Naive thymus-derived CD8-positive, alpha-beta T cell (primary cell): ENCODE measurements at regions not wholly inside any gene's neighbourhood (a gene's known extent, or its start where the extent isn't known, plus 50 kb on each side); places are given as distances from the start of the nearest gene placed in this dataset.

Experiments used
- ATAC-seq, 2 donors: fragments of 150-1000 bp; cut with Tn5 transposase in 1 of 2; sonication (Bioruptor Pico), chemical (Tn5 transposase) in 1 of 2; 1 replicate in 1 of 2; 2 replicates in 1 of 2; pipeline ENCODE4 v1.10.0; 2021; ENCODE audit warnings: mild to moderate bottlenecking in 2 of 2, moderate library complexity in 2 of 2
- POLR2A ChIA-PET: fragments of 350-600 bp; sonication (Branson Sonifier 250); formaldehyde crosslinking; loops from one replicate; lab custom pipeline; 2021; ENCODE audit warnings: antibody characterized with exemption; lab: Charles Lee
- DNase-seq, 10 donors: peaks; one replicate each; pipeline versions ENCODE4 v3.0.0 to v3.0.0-alpha.2; 2020 to 2022
- H3K27ac Mint-ChIP-seq, 10 donors: one replicate each; pipeline ENCODE4 v1.8.0; 2020 to 2022; ENCODE audit warnings: mild to moderate bottlenecking in 10 of 10, mixed read lengths in 10 of 10, moderate library complexity in 4 of 10, inconsistent platforms in 1 of 10
- H3K27me3 Mint-ChIP-seq, 5 donors: one replicate each; pipeline ENCODE4 v1.8.0; 2021 to 2022; ENCODE audit warnings: mixed read lengths in 5 of 5
- H3K36me3 Mint-ChIP-seq, 3 donors: one replicate each; pipeline ENCODE4 v1.8.0; 2020 to 2022; ENCODE audit warnings: mixed read lengths in 3 of 3, mild to moderate bottlenecking in 2 of 3, inconsistent platforms in 1 of 3
- H3K4me1 Mint-ChIP-seq, 4 donors: one replicate each; pipeline ENCODE4 v1.8.0; 2021 to 2022; ENCODE audit warnings: mixed read lengths in 4 of 4
- H3K4me3 Mint-ChIP-seq, 10 donors: one replicate each; pipeline ENCODE4 v1.8.0; 2020 to 2022; ENCODE audit warnings: mild to moderate bottlenecking in 10 of 10, mixed read lengths in 10 of 10, moderate library complexity in 6 of 10, inconsistent platforms in 1 of 10
- H3K9me3 Mint-ChIP-seq, 9 donors: one replicate each; pipeline ENCODE4 v1.8.0; 2020 to 2022; ENCODE audit warnings: mixed read lengths in 9 of 9, mild to moderate bottlenecking in 3 of 9, inconsistent platforms in 1 of 9, moderate library complexity in 1 of 9

DNA sequence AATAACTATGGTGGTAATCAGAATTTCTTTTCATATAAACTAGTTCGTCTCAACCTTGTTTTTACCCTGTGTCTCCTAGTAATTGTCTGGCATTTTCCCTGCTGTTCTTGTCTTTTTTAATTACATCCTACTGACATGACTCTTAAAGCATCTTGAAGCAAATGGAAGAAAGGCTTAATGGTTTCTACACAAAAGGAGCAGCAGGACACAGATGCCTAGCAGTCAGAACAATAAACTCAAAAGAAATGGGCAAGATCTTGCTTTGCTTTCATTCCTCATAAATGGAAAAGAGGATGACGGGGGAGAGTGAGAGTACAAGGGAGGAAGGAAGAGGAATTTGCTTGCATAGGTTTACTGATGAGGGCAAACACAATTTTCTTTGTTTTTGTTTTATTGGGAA, 293.2 kb upstream of the EMCN start:
- H3K27me3 Mint-ChIP-seq = peaks cover 0 to 4% (median 3%) of the 10 kb centered on the region in 5 donors
- H3K27ac Mint-ChIP-seq = no peak overlapping the region
- H3K9me3 Mint-ChIP-seq = no peaks in the 10 kb centered on the region
- H3K4me1 Mint-ChIP-seq = no peaks in the 10 kb centered on the region
- DNase-seq (no peak), ATAC-seq (no peak)
- H3K36me3 Mint-ChIP-seq = no peaks in the 10 kb centered on the region
- H3K4me3 Mint-ChIP-seq = no peak overlapping the region
- POLR2A ChIA-PET = no interaction called here

- Mint-ChIP-seq H3K4me3 (no peak overlapping the region), H3K9me3 (no peaks in the 10 kb centered on the region), H3K27me3 (peaks cover 0 to 6% (median 0%) of the 10 kb centered on the region in 5 donors), H3K4me1 (no peaks in the 10 kb centered on the region), H3K36me3 (no peaks in the 10 kb centered on the region), H3K27ac (no peak overlapping the region)
- ATAC-seq = no peak
- DNase-seq = no peak
- POLR2A ChIA-PET = no interaction called here
These were observed 291.7 kb upstream of the EMCN start for GRCh38 chr4:100809506-100809905.

GRCh38 chr4:100806988-100807387, 289.2 kb upstream of the EMCN start:
- peaks cover 0 to 6% (median 0%) of the 10 kb centered on the region in 5 donors for H3K27me3 Mint-ChIP-seq
- POLR2A ChIA-PET = no interaction called here
- peaks cover 0 to 6% (median 0%) of the 10 kb centered on the region in 9 donors for H3K9me3 Mint-ChIP-seq
- no peaks in the 10 kb centered on the region for H3K36me3 Mint-ChIP-seq
- ATAC-seq = no peak
- DNase-seq = no peak
- no peak overlapping the region for H3K4me3 Mint-ChIP-seq
- no peak overlapping the region for H3K27ac Mint-ChIP-seq
- H3K4me1 Mint-ChIP-seq = no peaks in the 10 kb centered on the region

DNA sequence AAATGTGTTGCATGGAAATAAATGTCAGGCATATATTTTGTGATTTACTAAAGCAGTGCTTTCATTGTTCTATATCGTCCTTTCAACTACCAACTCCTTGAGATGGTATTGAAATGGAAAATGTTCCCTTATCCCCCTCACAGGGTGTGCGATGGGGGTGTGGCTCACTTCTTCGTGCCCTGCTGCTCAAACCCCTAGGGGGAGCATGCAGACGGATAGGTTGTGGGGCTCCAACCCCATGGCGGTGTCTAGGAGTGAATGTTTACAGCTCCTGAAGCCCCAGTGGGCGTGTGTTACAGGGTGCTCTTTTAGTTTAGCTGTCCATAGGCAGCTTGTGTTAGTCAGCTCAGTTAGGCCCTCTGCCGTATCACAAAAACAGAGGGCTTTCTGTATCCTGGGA, 287.7 kb upstream of the EMCN start:
- Mint-ChIP-seq H3K27ac (no peak overlapping the region), H3K9me3 (peaks cover 0 to 6% (median 0%) of the 10 kb centered on the region in 9 donors), H3K4me1 (no peaks in the 10 kb centered on the region), H3K27me3 (peaks cover 0 to 2% (median 0%) of the 10 kb centered on the region in 5 donors), H3K36me3 (no peaks in the 10 kb centered on the region), H3K4me3 (no peak overlapping the region)
- ATAC-seq = no peak
- no peak for DNase-seq
- POLR2A ChIA-PET = no interaction called here

DNA sequence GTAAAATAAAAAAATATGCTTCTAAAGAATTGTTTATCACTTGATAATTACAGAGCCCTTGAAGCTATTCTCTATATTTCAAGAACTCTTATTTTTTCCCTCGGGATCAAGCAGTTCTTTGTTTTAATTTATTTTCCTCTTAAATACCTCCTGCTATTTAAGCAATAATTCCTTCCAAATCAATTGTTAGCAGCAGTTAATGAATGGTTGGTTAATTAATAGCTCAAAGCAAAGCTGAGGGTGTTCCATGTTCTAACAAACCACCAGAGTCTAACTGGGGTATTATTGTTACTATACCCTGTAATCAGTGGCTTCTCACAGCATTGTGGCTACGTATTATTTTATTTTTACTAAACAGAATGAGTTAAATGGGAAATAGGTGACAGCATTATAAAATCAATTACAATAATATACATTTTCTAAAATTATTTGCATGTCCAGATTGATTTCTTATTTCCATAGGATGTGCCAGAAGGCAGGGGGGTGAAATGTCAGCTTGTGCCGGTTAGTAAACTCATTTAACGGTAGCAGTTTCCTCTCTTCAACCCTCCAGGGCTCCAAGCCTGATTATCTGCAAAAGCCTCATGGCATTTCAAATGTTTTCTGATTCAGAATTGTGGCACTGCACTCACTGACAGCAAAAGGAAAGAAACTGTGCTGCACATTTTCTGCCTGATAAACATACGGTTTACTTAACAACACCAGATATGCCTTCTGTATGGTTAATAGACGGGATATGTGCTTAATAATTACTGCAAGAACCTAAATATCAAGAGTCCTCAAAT, 286.9 kb upstream of the EMCN start:
- H3K4me3 Mint-ChIP-seq = no peak overlapping the region
- no peaks in the 10 kb centered on the region for H3K4me1 Mint-ChIP-seq
- H3K9me3 Mint-ChIP-seq = peaks cover 0 to 6% (median 0%) of the 10 kb centered on the region in 9 donors
- H3K27me3 Mint-ChIP-seq = peaks cover 0 to 2% (median 0%) of the 10 kb centered on the region in 5 donors
- ATAC-seq = no peak
- H3K27ac Mint-ChIP-seq = no peak overlapping the region
- H3K36me3 Mint-ChIP-seq = no peaks in the 10 kb centered on the region
- no peak for DNase-seq
- POLR2A ChIA-PET = no interaction called here

DNA sequence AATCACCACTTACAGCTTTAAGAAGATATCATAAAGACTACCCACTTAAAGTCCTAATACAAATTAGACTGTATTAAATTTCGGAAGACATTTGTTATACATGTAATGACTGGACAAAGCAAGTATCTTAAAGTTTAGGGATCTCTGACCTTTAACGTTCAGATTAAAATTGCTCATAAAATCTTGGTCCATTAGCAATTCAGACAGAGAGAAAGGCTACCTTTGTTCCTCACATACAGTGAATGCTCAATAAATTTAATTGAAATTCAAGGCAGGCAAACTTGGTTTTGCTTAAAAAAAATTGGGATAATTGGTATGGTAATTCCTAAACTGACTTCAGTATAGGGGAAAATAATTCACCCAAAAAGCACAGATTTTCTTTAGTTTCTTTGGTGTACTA, 285.9 kb upstream of the EMCN start:
- no peak for DNase-seq
- Mint-ChIP-seq H3K9me3 (peaks cover 0 to 6% (median 0%) of the 10 kb centered on the region in 9 donors), H3K36me3 (no peaks in the 10 kb centered on the region), H3K27ac (no peak overlapping the region), H3K27me3 (peaks cover 0 to 2% (median 0%) of the 10 kb centered on the region in 5 donors), H3K4me3 (no peak overlapping the region), H3K4me1 (no peaks in the 10 kb centered on the region)
- POLR2A ChIA-PET = no interaction called here
- no peak for ATAC-seq

- ATAC-seq = no peak
- H3K4me3 Mint-ChIP-seq = no peak overlapping the region
- H3K9me3 Mint-ChIP-seq = peaks cover 0 to 6% (median 0%) of the 10 kb centered on the region in 9 donors
- POLR2A ChIA-PET = no interaction called here
- H3K27ac Mint-ChIP-seq = no peak overlapping the region
- H3K36me3 Mint-ChIP-seq = no peaks in the 10 kb centered on the region
- DNase-seq = no peak
- no peaks in the 10 kb centered on the region for H3K4me1 Mint-ChIP-seq
- no peaks in the 10 kb centered on the region for H3K27me3 Mint-ChIP-seq
These were observed 282.1 kb upstream of the EMCN start for GRCh38 chr4:100799761-100800539.

GRCh38 chr4:100797791-100798190, 280.0 kb upstream of the EMCN start:
- H3K9me3 Mint-ChIP-seq = peaks cover 0 to 6% (median 0%) of the 10 kb centered on the region in 9 donors
- POLR2A ChIA-PET = no interaction called here
- ATAC-seq (no peak), DNase-seq (no peak)
- H3K4me3 Mint-ChIP-seq = no peak overlapping the region
- no peak overlapping the region for H3K27ac Mint-ChIP-seq
- no peaks in the 10 kb centered on the region for H3K36me3 Mint-ChIP-seq
- no peaks in the 10 kb centered on the region for H3K4me1 Mint-ChIP-seq
- no peaks in the 10 kb centered on the region for H3K27me3 Mint-ChIP-seq

- Mint-ChIP-seq H3K4me1 (no peaks in the 10 kb centered on the region), H3K9me3 (peaks cover 0 to 2% (median 0%) of the 10 kb centered on the region in 9 donors), H3K27me3 (no peaks in the 10 kb centered on the region), H3K27ac (no peak overlapping the region), H3K36me3 (no peaks in the 10 kb centered on the region), H3K4me3 (no peak overlapping the region)
- DNase-seq (no peak), ATAC-seq (no peak)
- POLR2A ChIA-PET = no interaction called here
These were observed 279.5 kb upstream of the EMCN start for GRCh38 chr4:100797356-100797755.

GRCh38 chr4:100796332-100796731, 278.5 kb upstream of the EMCN start:
- Mint-ChIP-seq H3K36me3 (no peaks in the 10 kb centered on the region), H3K9me3 (no peaks in the 10 kb centered on the region), H3K4me1 (no peaks in the 10 kb centered on the region), H3K27ac (no peak overlapping the region), H3K27me3 (peaks cover 0 to 5% (median 0%) of the 10 kb centered on the region in 5 donors), H3K4me3 (no peak overlapping the region)
- POLR2A ChIA-PET = no interaction called here
- no peak for DNase-seq
- no peak for ATAC-seq

DNA sequence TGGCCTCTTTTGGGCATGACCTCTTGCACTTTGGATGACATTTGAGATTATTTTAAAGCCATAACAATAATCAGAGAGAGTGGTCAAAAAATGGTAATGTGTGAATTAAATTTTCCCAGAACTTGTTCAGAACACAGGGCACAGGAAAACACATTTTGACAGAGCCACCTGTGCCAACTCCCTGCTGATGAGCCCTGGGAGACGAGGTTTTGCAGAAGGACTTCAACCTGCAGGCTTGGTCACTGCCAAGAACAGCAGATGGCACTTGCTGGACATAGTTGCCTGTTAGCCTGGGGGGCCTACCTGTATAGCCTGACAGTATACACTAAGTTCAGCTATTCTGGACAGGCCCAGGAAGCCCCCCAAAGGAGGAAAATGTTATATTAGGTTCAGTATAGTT, 277.8 kb upstream of the EMCN start:
- Mint-ChIP-seq H3K27ac (no peak overlapping the region), H3K36me3 (no peaks in the 10 kb centered on the region), H3K4me3 (no peak overlapping the region), H3K9me3 (no peaks in the 10 kb centered on the region), H3K4me1 (no peaks in the 10 kb centered on the region), H3K27me3 (peaks cover 0 to 5% (median 0%) of the 10 kb centered on the region in 5 donors)
- DNase-seq (no peak), ATAC-seq (no peak)
- POLR2A ChIA-PET = no interaction called here

DNA sequence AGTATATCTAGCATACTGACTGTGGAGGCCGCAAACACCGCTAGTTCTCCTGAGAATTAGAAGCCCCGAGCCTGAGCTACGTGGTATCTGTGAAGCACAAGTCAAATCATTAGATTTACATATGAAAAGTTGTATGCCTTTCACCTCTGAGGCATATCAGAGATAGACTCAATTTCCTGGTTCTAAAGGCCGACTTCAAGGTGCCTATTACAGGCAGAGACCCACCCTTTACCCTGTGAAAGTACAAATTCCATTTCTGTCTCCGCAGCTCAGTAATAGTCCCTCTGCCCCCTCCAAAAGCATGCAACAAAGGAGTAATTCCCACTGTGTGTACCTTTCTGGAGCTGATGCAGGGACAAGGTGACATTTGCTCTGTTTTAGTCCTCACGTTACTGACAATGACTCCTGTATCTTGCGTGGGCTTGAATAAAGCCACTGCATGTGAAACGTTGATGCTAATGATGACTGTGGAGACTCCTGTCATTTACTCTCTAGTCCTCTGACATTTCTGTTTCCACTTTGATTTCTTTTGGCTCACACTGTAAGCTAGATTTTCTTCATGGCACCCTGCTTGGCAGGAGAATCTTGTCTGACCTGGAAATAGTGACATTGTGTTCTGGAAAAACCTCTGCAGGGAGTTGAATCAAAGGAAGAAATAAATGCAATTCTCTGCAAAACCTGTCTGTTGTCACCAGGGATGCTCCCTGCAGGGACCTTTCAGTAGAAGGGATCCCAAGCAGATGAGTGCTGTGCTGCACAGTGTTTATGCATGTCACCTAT, 273.2 kb upstream of the EMCN start:
- no peak overlapping the region for H3K4me3 Mint-ChIP-seq
- no peak for ATAC-seq
- peaks cover 0 to 5% (median 0%) of the 10 kb centered on the region in 5 donors for H3K27me3 Mint-ChIP-seq
- POLR2A ChIA-PET = no interaction called here
- H3K4me1 Mint-ChIP-seq = no peaks in the 10 kb centered on the region
- no peaks in the 10 kb centered on the region for H3K36me3 Mint-ChIP-seq
- DNase-seq = no peak
- H3K9me3 Mint-ChIP-seq = no peaks in the 10 kb centered on the region
- no peak overlapping the region for H3K27ac Mint-ChIP-seq

GRCh38 chr4:100789991-100790390, 272.2 kb upstream of the EMCN start:
- Mint-ChIP-seq H3K27ac (no peak overlapping the region), H3K36me3 (no peaks in the 10 kb centered on the region), H3K9me3 (no peaks in the 10 kb centered on the region), H3K4me3 (no peak overlapping the region), H3K4me1 (no peaks in the 10 kb centered on the region), H3K27me3 (peaks cover 0 to 5% (median 0%) of the 10 kb centered on the region in 5 donors)
- POLR2A ChIA-PET = no interaction called here
- DNase-seq = no peak
- no peak for ATAC-seq
